ENCODE measurements at regions not wholly inside any gene's neighbourhood (a gene's known extent, or its start where the extent isn't known, plus 50 kb on each side); places are given as distances from the start of the nearest gene placed in this dataset.

- no peak for DNase-seq
- H3K27ac ChIP-seq, result no peak overlapping the region
- WGBS, 3 donors, result 92 to 97% (median 93%) methylated on average over 2 of the region's 2 CpGs
- no peaks in the 10 kb centered on the region for H3K9me3 ChIP-seq
- intact Hi-C loops (cut with DNase I), result no loop called here
- H3K27me3 ChIP-seq (ENCODE audit: insufficient read depth in 3 of 3, low read length in 2 of 3), result no peaks in the 10 kb centered on the region
- no peak for ATAC-seq
- H3K4me3 ChIP-seq, result no peak overlapping the region
- no peaks in the 10 kb centered on the region for H3K4me1 ChIP-seq
- TF ChIP-seq, protein P1, sequence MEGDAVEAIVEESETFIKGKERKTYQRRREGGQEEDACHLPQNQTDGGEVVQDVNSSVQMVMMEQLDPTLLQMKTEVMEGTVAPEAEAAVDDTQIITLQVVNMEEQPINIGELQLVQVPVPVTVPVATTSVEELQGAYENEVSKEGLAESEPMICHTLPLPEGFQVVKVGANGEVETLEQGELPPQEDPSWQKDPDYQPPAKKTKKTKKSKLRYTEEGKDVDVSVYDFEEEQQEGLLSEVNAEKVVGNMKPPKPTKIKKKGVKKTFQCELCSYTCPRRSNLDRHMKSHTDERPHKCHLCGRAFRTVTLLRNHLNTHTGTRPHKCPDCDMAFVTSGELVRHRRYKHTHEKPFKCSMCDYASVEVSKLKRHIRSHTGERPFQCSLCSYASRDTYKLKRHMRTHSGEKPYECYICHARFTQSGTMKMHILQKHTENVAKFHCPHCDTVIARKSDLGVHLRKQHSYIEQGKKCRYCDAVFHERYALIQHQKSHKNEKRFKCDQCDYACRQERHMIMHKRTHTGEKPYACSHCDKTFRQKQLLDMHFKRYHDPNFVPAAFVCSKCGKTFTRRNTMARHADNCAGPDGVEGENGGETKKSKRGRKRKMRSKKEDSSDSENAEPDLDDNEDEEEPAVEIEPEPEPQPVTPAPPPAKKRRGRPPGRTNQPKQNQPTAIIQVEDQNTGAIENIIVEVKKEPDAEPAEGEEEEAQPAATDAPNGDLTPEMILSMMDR (IDR thresholded peaks at IDR 0.05), result no peak
- H3K36me3 ChIP-seq (ENCODE audit: insufficient read depth in 1 of 2, low read depth in 1 of 2), result no peaks in the 10 kb centered on the region
Observed at GRCh38 chr2:188203776-188204175, 87.9 kb upstream of the GULP1 start.

- no peaks in the 10 kb centered on the region for H3K27me3 ChIP-seq (ENCODE audit: insufficient read depth in 3 of 3, low read length in 2 of 3)
- no peaks in the 10 kb centered on the region for H3K4me1 ChIP-seq
- no peaks in the 10 kb centered on the region for H3K9me3 ChIP-seq
- H3K36me3 ChIP-seq (ENCODE audit: insufficient read depth in 1 of 2, low read depth in 1 of 2), result no peaks in the 10 kb centered on the region
- intact Hi-C loops (cut with DNase I), result no loop called here
- no peak for DNase-seq
- 33 to 56% (median 44%) methylated on average over 1 of the region's 1 CpG for WGBS, 3 donors
- no peak for ATAC-seq
- no peak overlapping the region for H3K4me3 ChIP-seq
- TF ChIP-seq, protein P1 (IDR thresholded peaks at IDR 0.05), result no peak
- H3K27ac ChIP-seq, result no peak overlapping the region
Observed at GRCh38 chr2:188204824-188205223, 86.8 kb upstream of the GULP1 start.

DNA sequence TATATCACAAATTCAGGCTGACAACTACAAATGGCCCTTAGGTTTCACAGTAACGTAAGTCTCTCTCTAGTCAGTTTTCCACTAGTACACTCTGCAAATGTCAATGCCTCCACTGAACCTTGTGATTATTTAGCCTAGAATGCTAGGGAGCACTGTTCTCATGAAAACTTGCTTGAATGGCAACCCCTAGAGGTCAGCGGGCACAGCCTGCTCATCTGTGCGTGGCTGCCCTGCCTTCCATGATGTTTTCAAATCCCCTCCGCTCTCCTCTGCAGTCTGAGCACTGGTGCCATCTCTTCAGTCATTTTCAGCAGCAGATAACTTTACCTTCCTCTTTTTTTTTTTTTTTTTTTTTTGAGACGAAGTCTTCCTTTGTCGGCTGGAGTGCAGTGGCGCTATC is 84.1 kb upstream of the GULP1 start:
- Histone ChIP-seq H3K27me3 (ENCODE audit: insufficient read depth in 3 of 3, low read length in 2 of 3) (no peaks in the 10 kb centered on the region), H3K36me3 (ENCODE audit: insufficient read depth in 1 of 2, low read depth in 1 of 2) (no peaks in the 10 kb centered on the region), H3K4me1 (no peaks in the 10 kb centered on the region), H3K27ac (no peak overlapping the region), H3K4me3 (no peak overlapping the region), H3K9me3 (no peaks in the 10 kb centered on the region)
- DNase-seq, result no peak
- no peak for ATAC-seq
- intact Hi-C loops (cut with DNase I), result no loop called here
- TF ChIP-seq, protein P1 (IDR thresholded peaks at IDR 0.05), result no peak
- WGBS, 3 donors, result 92 to 96% (median 93%) methylated on average over 6 to 7 of the region's 7 CpGs

DNA sequence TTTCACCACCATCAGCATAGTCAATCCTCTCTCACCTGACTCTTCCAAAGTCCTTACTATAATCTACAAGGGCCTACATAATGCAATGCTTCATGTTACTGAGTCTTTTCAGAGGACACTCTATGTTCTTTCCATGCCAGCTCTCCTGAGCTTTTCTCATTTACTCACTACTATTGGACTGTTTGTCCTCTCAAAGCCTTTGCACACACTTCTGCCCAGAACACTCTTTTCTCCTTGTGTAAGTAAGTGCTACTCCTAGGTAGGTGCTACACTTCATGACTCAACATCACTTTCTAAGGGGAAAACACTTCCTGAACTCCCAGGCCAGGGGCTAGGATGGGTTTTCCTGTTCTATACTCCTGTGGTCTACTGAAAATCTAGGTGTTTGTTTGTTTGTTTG is 82.5 kb upstream of the GULP1 start:
- intact Hi-C loops (cut with DNase I), result no loop called here
- H3K4me3 ChIP-seq, result no peak overlapping the region
- TF ChIP-seq, protein P1 (IDR thresholded peaks at IDR 0.05), result no peak
- no peaks in the 10 kb centered on the region for H3K9me3 ChIP-seq
- ATAC-seq, result no peak
- H3K27ac ChIP-seq, result no peak overlapping the region
- no peaks in the 10 kb centered on the region for H3K27me3 ChIP-seq (ENCODE audit: insufficient read depth in 3 of 3, low read length in 2 of 3)
- H3K4me1 ChIP-seq, result no peaks in the 10 kb centered on the region
- no peaks in the 10 kb centered on the region for H3K36me3 ChIP-seq (ENCODE audit: insufficient read depth in 1 of 2, low read depth in 1 of 2)
- no peak for DNase-seq

DNA sequence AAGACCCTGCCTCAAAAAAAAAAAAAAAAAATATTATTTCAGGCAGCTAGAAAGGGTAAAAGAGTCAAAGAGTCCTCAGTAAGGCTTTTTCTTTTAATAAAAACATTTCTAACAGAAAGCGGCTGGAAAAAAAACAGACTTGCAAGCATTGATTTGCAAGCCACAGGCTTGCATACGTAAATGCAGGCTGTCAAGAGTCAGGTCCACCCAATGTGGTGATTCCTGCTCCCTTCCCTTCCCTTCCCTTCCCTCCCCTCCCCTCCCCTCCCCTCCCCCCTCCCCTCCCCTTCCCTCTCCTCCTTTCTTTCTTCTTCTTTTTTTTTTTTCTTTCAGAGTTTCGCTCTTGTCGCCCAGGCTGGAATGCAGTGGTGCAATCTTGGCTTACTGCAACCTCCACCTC is 74.4 kb upstream of the GULP1 start:
- H3K27ac ChIP-seq, result no peak overlapping the region
- DNase-seq (no peak), ATAC-seq (no peak)
- no peaks in the 10 kb centered on the region for H3K4me1 ChIP-seq
- no peaks in the 10 kb centered on the region for H3K9me3 ChIP-seq
- no peaks in the 10 kb centered on the region for H3K27me3 ChIP-seq (ENCODE audit: insufficient read depth in 3 of 3, low read length in 2 of 3)
- WGBS, 3 donors, result 93 to 98% (median 94%) methylated on average over 2 to 4 of the region's 4 CpGs
- intact Hi-C loops (cut with DNase I), result no loop called here
- H3K36me3 ChIP-seq (ENCODE audit: insufficient read depth in 1 of 2, low read depth in 1 of 2), result no peaks in the 10 kb centered on the region
- H3K4me3 ChIP-seq, result no peak overlapping the region
- TF ChIP-seq, protein P1 (IDR thresholded peaks at IDR 0.05), result no peak
